Mucosa of descending colon (tissue), 3 donors: ENCODE measurements at regions not wholly inside any gene's neighbourhood (a gene's known extent, or its start where the extent isn't known, plus 50 kb on each side); places are given as distances from the start of the nearest gene placed in this dataset.

Experiments used
- ATAC-seq: fragments of 200-7000 bp; cut with Tn5 transposase; one replicate; pipeline ENCODE4 v1.9.1; 2020; ENCODE audit warnings: mild to moderate bottlenecking, moderate library complexity
- DNase-seq, 3 donors: peaks; one replicate each; pipeline ENCODE4 v3.0.0-alpha.2; 2020
- H3K36me3 ChIP-seq: fragments of 200-600 bp; one replicate; pipeline ENCODE4 v1.8.0; 2021; ENCODE audit warnings: low read depth, mild to moderate bottlenecking
- H3K4me1 ChIP-seq: fragments of 200-600 bp; one replicate; pipeline ENCODE4 v1.8.0; 2021; ENCODE audit warnings: low read depth, mild to moderate bottlenecking
- H3K4me3 ChIP-seq: fragments of 200-600 bp; one replicate; pipeline ENCODE4 v1.8.0; 2021; ENCODE audit warnings: mild to moderate bottlenecking
- H3K9me3 ChIP-seq: fragments of 200-600 bp; one replicate; pipeline ENCODE4 v1.8.0; 2021; ENCODE audit warnings: mild to moderate bottlenecking
- CTCF ChIP-seq: fragments of 200-600 bp; IDR thresholded peaks from one replicate; pipeline ENCODE4 v1.8.0; 2022; ENCODE audit warnings: antibody characterized with exemption, mild to moderate bottlenecking
- intact Hi-C, 2 donors: fragments of 100-400 bp; cut with DNase I in 1 of 2; cut with micrococcal nuclease in 1 of 2; formaldehyde crosslinking; loops; one replicate each; pipeline versions ENCODE4 v1.11.0 to v1.11.1; 2022; cut with DNase I, micrococcal nuclease
- donor health status: DM: no; HTN: no; CAD: no; lungs with moderate emphysema.
- donor health status: DM: no; HTN: no; CAD: no.
- donor health status: DM: no; HTN: yes; CAD: no.

- no peak for DNase-seq
- no peak overlapping the region for H3K4me3 ChIP-seq
- intact Hi-C loops = no loop called here
- no peaks in the 10 kb centered on the region for H3K4me1 ChIP-seq
- no peaks in the 10 kb centered on the region for H3K9me3 ChIP-seq
- ATAC-seq = no peak
- no peaks in the 10 kb centered on the region for H3K36me3 ChIP-seq
- TF ChIP-seq CTCF = no peak
Observed at GRCh38 chr13:59538512-59538911, 625.2 kb downstream of the DIAPH3 start.

GRCh38 chr13:59542303-59542702 is 621.4 kb downstream of the DIAPH3 start:
- no peaks in the 10 kb centered on the region for H3K4me1 ChIP-seq
- no peak for TF ChIP-seq CTCF
- ATAC-seq (no peak), DNase-seq (no peak)
- no peak overlapping the region for H3K4me3 ChIP-seq
- H3K36me3 ChIP-seq = no peaks in the 10 kb centered on the region
- intact Hi-C loops = no loop called here
- H3K9me3 ChIP-seq = no peaks in the 10 kb centered on the region

- intact Hi-C loops = no loop called here
- ATAC-seq (no peak), DNase-seq (no peak)
- H3K9me3 ChIP-seq = no peaks in the 10 kb centered on the region
- H3K4me1 ChIP-seq = no peaks in the 10 kb centered on the region
- H3K4me3 ChIP-seq = no peak overlapping the region
- TF ChIP-seq CTCF = no peak
- no peaks in the 10 kb centered on the region for H3K36me3 ChIP-seq
Observed at GRCh38 chr13:59543418-59543817, 620.3 kb downstream of the DIAPH3 start.

- no peaks in the 10 kb centered on the region for H3K36me3 ChIP-seq
- H3K4me1 ChIP-seq = no peaks in the 10 kb centered on the region
- ATAC-seq (no peak), DNase-seq (no peak)
- no peak overlapping the region for H3K4me3 ChIP-seq
- no peaks in the 10 kb centered on the region for H3K9me3 ChIP-seq
- intact Hi-C loops = no loop called here
- TF ChIP-seq CTCF = no peak
Observed at GRCh38 chr13:59545007-59545406, 618.7 kb downstream of the DIAPH3 start.

- no peaks in the 10 kb centered on the region for H3K4me1 ChIP-seq
- DNase-seq = no peak
- peaks cover 10% of the 10 kb centered on the region for H3K9me3 ChIP-seq
- no peaks in the 10 kb centered on the region for H3K36me3 ChIP-seq
- TF ChIP-seq CTCF = no peak
- no peak for ATAC-seq
- intact Hi-C loops = no loop called here
- no peak overlapping the region for H3K4me3 ChIP-seq
Observed at GRCh38 chr13:59546178-59546577, 617.5 kb downstream of the DIAPH3 start.

GRCh38 chr13:59547950-59548349 is 615.8 kb downstream of the DIAPH3 start:
- DNase-seq (no peak), ATAC-seq (no peak)
- peaks cover 11% of the 10 kb centered on the region for H3K9me3 ChIP-seq
- TF ChIP-seq CTCF = no peak
- no peak overlapping the region for H3K4me3 ChIP-seq
- H3K36me3 ChIP-seq = no peaks in the 10 kb centered on the region
- intact Hi-C loops = no loop called here
- no peaks in the 10 kb centered on the region for H3K4me1 ChIP-seq
